VCaP (cell line): ENCODE measurements at regions not wholly inside any gene's neighbourhood (a gene's known extent, or its start where the extent isn't known, plus 50 kb on each side); places are given as distances from the start of the nearest gene placed in this dataset.

Experiments
- H3K27ac ChIP-seq: fragments of 450-650 bp; 2 replicates; pipeline ENCODE4 v1.5.1; 2017
- TF ChIP-seq, protein P1 (sequence below): fragments of 450-650 bp; conservative IDR thresholded peaks from 2 replicates; pipeline ENCODE4 v1.5.1; 2017; ENCODE audit warnings: mild to moderate bottlenecking, moderate library complexity

DNA sequence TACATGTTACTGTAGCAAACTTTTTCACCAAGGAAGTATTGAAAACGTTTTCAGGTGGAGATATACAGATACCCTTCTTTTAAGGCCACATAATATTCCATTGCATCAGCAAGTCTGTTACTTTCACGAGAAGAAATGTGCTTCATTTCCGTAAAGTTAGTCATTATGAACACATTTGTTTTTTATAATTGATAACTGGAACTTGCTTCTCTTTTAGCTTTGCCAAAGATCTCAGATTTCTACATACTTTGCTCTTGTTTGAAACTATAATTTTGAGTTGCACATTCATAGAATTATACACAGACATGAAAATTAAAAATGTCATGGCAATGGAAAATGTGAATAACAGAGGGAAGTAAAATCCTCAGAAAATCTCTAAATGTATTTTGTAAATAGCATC, 128.7 kb upstream of the GIMD1 start:
- no peak overlapping the region for H3K27ac ChIP-seq
- TF ChIP-seq, protein P1, sequence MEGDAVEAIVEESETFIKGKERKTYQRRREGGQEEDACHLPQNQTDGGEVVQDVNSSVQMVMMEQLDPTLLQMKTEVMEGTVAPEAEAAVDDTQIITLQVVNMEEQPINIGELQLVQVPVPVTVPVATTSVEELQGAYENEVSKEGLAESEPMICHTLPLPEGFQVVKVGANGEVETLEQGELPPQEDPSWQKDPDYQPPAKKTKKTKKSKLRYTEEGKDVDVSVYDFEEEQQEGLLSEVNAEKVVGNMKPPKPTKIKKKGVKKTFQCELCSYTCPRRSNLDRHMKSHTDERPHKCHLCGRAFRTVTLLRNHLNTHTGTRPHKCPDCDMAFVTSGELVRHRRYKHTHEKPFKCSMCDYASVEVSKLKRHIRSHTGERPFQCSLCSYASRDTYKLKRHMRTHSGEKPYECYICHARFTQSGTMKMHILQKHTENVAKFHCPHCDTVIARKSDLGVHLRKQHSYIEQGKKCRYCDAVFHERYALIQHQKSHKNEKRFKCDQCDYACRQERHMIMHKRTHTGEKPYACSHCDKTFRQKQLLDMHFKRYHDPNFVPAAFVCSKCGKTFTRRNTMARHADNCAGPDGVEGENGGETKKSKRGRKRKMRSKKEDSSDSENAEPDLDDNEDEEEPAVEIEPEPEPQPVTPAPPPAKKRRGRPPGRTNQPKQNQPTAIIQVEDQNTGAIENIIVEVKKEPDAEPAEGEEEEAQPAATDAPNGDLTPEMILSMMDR, result no peak

DNA sequence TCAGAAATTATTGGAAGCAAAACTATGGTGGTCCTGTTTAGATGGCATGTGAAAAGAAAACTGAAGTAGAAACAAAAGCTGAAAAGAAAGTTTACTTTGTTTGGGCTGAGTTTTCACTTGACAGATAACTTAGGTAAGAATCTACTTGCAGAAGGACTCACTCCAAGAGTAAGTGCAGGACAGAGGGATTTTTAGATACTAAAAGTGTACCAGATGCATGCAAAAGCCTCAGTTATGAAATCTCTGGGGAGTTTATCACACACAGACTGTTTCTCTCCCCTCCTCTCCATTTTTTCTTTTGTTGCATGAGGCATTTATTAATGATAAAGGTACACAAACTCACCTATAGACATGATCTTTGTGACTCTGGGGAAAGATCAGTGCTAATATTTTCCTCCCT, 127.5 kb upstream of the GIMD1 start:
- H3K27ac ChIP-seq, result no peak overlapping the region
- TF ChIP-seq, protein P1, result no peak

DNA sequence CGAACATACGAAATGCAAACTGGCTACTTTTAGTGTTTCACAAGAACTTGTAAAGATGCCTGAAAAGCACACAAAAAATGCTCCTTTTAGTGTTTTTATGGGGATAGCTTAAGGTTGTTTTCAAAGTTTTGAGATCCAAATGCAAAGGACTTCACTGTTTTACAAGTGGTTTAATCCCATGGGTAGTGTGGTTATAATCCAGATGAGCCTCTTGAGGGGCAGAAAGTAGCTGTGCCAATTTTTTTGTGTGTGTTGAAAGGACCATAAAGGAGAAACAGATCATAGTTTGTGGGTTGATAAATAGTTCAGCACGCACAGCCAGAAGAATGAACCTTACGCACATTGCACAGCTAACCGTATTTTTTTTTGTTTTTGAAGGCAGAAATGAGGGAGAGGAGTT, 126.9 kb upstream of the GIMD1 start:
- TF ChIP-seq, protein P1, result no peak
- no peak overlapping the region for H3K27ac ChIP-seq

- H3K27ac ChIP-seq, result no peak overlapping the region
- TF ChIP-seq, protein P1, result no peak
Observed at GRCh38 chr4:106494066-106494465, 125.5 kb upstream of the GIMD1 start.

DNA sequence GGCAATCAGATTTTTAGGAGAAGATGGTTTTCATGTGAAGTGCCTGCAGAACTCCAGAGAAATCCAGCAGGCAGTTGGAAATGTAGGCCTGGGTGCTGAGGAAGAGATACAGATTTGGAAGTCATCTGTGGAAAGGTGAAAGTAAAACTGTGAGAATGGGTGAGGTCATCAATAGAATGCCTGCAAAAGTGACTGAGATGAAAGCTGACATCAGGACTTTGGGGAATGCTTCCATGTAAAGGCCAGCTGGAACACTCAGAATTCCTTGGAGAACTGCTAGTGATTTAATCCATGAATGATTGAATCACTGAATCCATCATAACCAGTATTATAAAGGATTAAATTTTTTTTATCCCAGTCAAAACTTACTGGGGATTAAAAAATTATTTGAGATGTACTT, 124.5 kb upstream of the GIMD1 start:
- TF ChIP-seq, protein P1, result no peak
- H3K27ac ChIP-seq, result no peak overlapping the region

GRCh38 chr4:106486533-106486932, 118.0 kb upstream of the GIMD1 start:
- TF ChIP-seq, protein P1, result no peak
- no peak overlapping the region for H3K27ac ChIP-seq

- TF ChIP-seq, protein P1, result no peak
- no peak overlapping the region for H3K27ac ChIP-seq
Observed at GRCh38 chr4:106481801-106482200, 113.2 kb upstream of the GIMD1 start.

DNA sequence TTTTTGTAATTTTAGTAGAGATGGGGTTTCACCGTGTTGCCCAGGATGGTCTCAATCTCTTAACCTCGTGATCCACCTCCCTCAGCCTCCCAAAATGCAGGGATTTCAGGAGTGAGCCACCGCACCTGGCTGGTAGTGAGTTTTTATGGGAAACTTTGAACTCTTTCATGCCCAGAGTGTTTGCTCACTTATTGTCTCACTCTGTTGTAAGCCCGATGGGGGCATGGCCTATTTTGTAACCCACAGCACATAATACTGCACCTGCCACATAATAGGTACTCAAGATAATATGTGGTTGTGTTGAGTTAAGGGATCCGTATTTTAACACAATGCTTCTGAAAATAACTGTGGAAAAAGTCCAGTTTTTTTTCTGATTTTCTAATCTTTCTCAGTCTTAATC, 109.6 kb upstream of the GIMD1 start:
- TF ChIP-seq, protein P1, result no peak
- H3K27ac ChIP-seq, result no peak overlapping the region
